ENCODE measurements at regions not wholly inside any gene's neighbourhood (a gene's known extent, or its start where the extent isn't known, plus 50 kb on each side); places are given as distances from the start of the nearest gene placed in this dataset.

GRCh38 chr2:14551069-14551468 is 81.4 kb upstream of the LRATD1 start:
- no peak overlapping the region for H3K4me3 ChIP-seq (ENCODE audit: low read depth in 1 of 2, low read length in 2 of 2)
- no peaks in the 10 kb centered on the region for H3K36me3 ChIP-seq (ENCODE audit: control insufficient read depth in 1 of 2, insufficient read depth in 2 of 2, low read length in 2 of 2)
- H3K4me1 ChIP-seq (ENCODE audit: control insufficient read depth in 1 of 2, insufficient read depth in 2 of 2, low read length in 2 of 2), result no peaks in the 10 kb centered on the region
- no peak overlapping the region for H3K27ac ChIP-seq (ENCODE audit: low read length)
- H3K27me3 ChIP-seq (ENCODE audit: low read depth, low read length), result no peaks in the 10 kb centered on the region
- H3K9me3 ChIP-seq (ENCODE audit: control insufficient read depth in 1 of 2, low read length in 2 of 2), result no peaks in the 10 kb centered on the region

GRCh38 chr2:14552286-14552685 is 80.2 kb upstream of the LRATD1 start:
- Histone ChIP-seq H3K36me3 (ENCODE audit: control insufficient read depth in 1 of 2, insufficient read depth in 2 of 2, low read length in 2 of 2) (no peaks in the 10 kb centered on the region), H3K9me3 (ENCODE audit: control insufficient read depth in 1 of 2, low read length in 2 of 2) (no peaks in the 10 kb centered on the region), H3K4me1 (ENCODE audit: control insufficient read depth in 1 of 2, insufficient read depth in 2 of 2, low read length in 2 of 2) (no peaks in the 10 kb centered on the region), H3K27me3 (ENCODE audit: low read depth, low read length) (no peaks in the 10 kb centered on the region), H3K4me3 (ENCODE audit: low read depth in 1 of 2, low read length in 2 of 2) (no peak overlapping the region), H3K27ac (ENCODE audit: low read length) (no peak overlapping the region)

- H3K27ac ChIP-seq (ENCODE audit: low read length), result no peak overlapping the region
- no peaks in the 10 kb centered on the region for H3K27me3 ChIP-seq (ENCODE audit: low read depth, low read length)
- H3K9me3 ChIP-seq (ENCODE audit: control insufficient read depth in 1 of 2, low read length in 2 of 2), result no peaks in the 10 kb centered on the region
- H3K36me3 ChIP-seq (ENCODE audit: control insufficient read depth in 1 of 2, insufficient read depth in 2 of 2, low read length in 2 of 2), result no peaks in the 10 kb centered on the region
- no peaks in the 10 kb centered on the region for H3K4me1 ChIP-seq (ENCODE audit: control insufficient read depth in 1 of 2, insufficient read depth in 2 of 2, low read length in 2 of 2)
- no peak overlapping the region for H3K4me3 ChIP-seq (ENCODE audit: low read depth in 1 of 2, low read length in 2 of 2)
These were observed 79.7 kb upstream of the LRATD1 start for GRCh38 chr2:14552818-14553217.

- Histone ChIP-seq H3K27ac (ENCODE audit: low read length) (no peak overlapping the region), H3K4me3 (ENCODE audit: low read depth in 1 of 2, low read length in 2 of 2) (no peak overlapping the region), H3K9me3 (ENCODE audit: control insufficient read depth in 1 of 2, low read length in 2 of 2) (no peaks in the 10 kb centered on the region), H3K36me3 (ENCODE audit: control insufficient read depth in 1 of 2, insufficient read depth in 2 of 2, low read length in 2 of 2) (no peaks in the 10 kb centered on the region), H3K27me3 (ENCODE audit: low read depth, low read length) (no peaks in the 10 kb centered on the region), H3K4me1 (ENCODE audit: control insufficient read depth in 1 of 2, insufficient read depth in 2 of 2, low read length in 2 of 2) (no peaks in the 10 kb centered on the region)
These were observed 77.5 kb upstream of the LRATD1 start for GRCh38 chr2:14554849-14555545.

- Histone ChIP-seq H3K27me3 (ENCODE audit: low read depth, low read length) (no peaks in the 10 kb centered on the region), H3K36me3 (ENCODE audit: control insufficient read depth in 1 of 2, insufficient read depth in 2 of 2, low read length in 2 of 2) (no peaks in the 10 kb centered on the region), H3K4me3 (ENCODE audit: low read depth in 1 of 2, low read length in 2 of 2) (no peak overlapping the region), H3K27ac (ENCODE audit: low read length) (no peak overlapping the region), H3K4me1 (ENCODE audit: control insufficient read depth in 1 of 2, insufficient read depth in 2 of 2, low read length in 2 of 2) (no peaks in the 10 kb centered on the region), H3K9me3 (ENCODE audit: control insufficient read depth in 1 of 2, low read length in 2 of 2) (no peaks in the 10 kb centered on the region)
These were observed 75.4 kb upstream of the LRATD1 start for GRCh38 chr2:14557111-14557510.

- no peaks in the 10 kb centered on the region for H3K36me3 ChIP-seq (ENCODE audit: control insufficient read depth in 1 of 2, insufficient read depth in 2 of 2, low read length in 2 of 2)
- H3K27ac ChIP-seq (ENCODE audit: low read length), result no peak overlapping the region
- no peaks in the 10 kb centered on the region for H3K9me3 ChIP-seq (ENCODE audit: control insufficient read depth in 1 of 2, low read length in 2 of 2)
- H3K4me1 ChIP-seq (ENCODE audit: control insufficient read depth in 1 of 2, insufficient read depth in 2 of 2, low read length in 2 of 2), result no peaks in the 10 kb centered on the region
- H3K4me3 ChIP-seq (ENCODE audit: low read depth in 1 of 2, low read length in 2 of 2), result no peak overlapping the region
- no peaks in the 10 kb centered on the region for H3K27me3 ChIP-seq (ENCODE audit: low read depth, low read length)
These were observed 74.6 kb upstream of the LRATD1 start for GRCh38 chr2:14557916-14558315.

GRCh38 chr2:14558335-14558919 is 74.1 kb upstream of the LRATD1 start:
- Histone ChIP-seq H3K36me3 (ENCODE audit: control insufficient read depth in 1 of 2, insufficient read depth in 2 of 2, low read length in 2 of 2) (no peaks in the 10 kb centered on the region), H3K9me3 (ENCODE audit: control insufficient read depth in 1 of 2, low read length in 2 of 2) (no peaks in the 10 kb centered on the region), H3K27ac (ENCODE audit: low read length) (no peak overlapping the region), H3K27me3 (ENCODE audit: low read depth, low read length) (no peaks in the 10 kb centered on the region), H3K4me1 (ENCODE audit: control insufficient read depth in 1 of 2, insufficient read depth in 2 of 2, low read length in 2 of 2) (no peaks in the 10 kb centered on the region), H3K4me3 (ENCODE audit: low read depth in 1 of 2, low read length in 2 of 2) (no peak overlapping the region)

- Histone ChIP-seq H3K4me1 (ENCODE audit: control insufficient read depth in 1 of 2, insufficient read depth in 2 of 2, low read length in 2 of 2) (no peaks in the 10 kb centered on the region), H3K27me3 (ENCODE audit: low read depth, low read length) (no peaks in the 10 kb centered on the region), H3K27ac (ENCODE audit: low read length) (no peak overlapping the region), H3K4me3 (ENCODE audit: low read depth in 1 of 2, low read length in 2 of 2) (no peak overlapping the region), H3K36me3 (ENCODE audit: control insufficient read depth in 1 of 2, insufficient read depth in 2 of 2, low read length in 2 of 2) (no peaks in the 10 kb centered on the region), H3K9me3 (ENCODE audit: control insufficient read depth in 1 of 2, low read length in 2 of 2) (no peaks in the 10 kb centered on the region)
These were observed 71.8 kb upstream of the LRATD1 start for GRCh38 chr2:14560716-14561115.

GRCh38 chr2:14563324-14563723 is 69.2 kb upstream of the LRATD1 start:
- Histone ChIP-seq H3K27me3 (ENCODE audit: low read depth, low read length) (no peaks in the 10 kb centered on the region), H3K27ac (ENCODE audit: low read length) (no peak overlapping the region), H3K9me3 (ENCODE audit: control insufficient read depth in 1 of 2, low read length in 2 of 2) (no peaks in the 10 kb centered on the region), H3K36me3 (ENCODE audit: control insufficient read depth in 1 of 2, insufficient read depth in 2 of 2, low read length in 2 of 2) (no peaks in the 10 kb centered on the region), H3K4me1 (ENCODE audit: control insufficient read depth in 1 of 2, insufficient read depth in 2 of 2, low read length in 2 of 2) (no peaks in the 10 kb centered on the region), H3K4me3 (ENCODE audit: low read depth in 1 of 2, low read length in 2 of 2) (no peak overlapping the region)

- H3K27me3 ChIP-seq (ENCODE audit: low read depth, low read length), result no peaks in the 10 kb centered on the region
- H3K9me3 ChIP-seq (ENCODE audit: control insufficient read depth in 1 of 2, low read length in 2 of 2), result no peaks in the 10 kb centered on the region
- no peak overlapping the region for H3K4me3 ChIP-seq (ENCODE audit: low read depth in 1 of 2, low read length in 2 of 2)
- no peaks in the 10 kb centered on the region for H3K4me1 ChIP-seq (ENCODE audit: control insufficient read depth in 1 of 2, insufficient read depth in 2 of 2, low read length in 2 of 2)
- no peak overlapping the region for H3K27ac ChIP-seq (ENCODE audit: low read length)
- H3K36me3 ChIP-seq (ENCODE audit: control insufficient read depth in 1 of 2, insufficient read depth in 2 of 2, low read length in 2 of 2), result no peaks in the 10 kb centered on the region
These were observed 66.9 kb upstream of the LRATD1 start for GRCh38 chr2:14565666-14566065.

GRCh38 chr2:14567561-14567960 is 65.0 kb upstream of the LRATD1 start:
- no peaks in the 10 kb centered on the region for H3K27me3 ChIP-seq (ENCODE audit: low read depth, low read length)
- H3K36me3 ChIP-seq (ENCODE audit: control insufficient read depth in 1 of 2, insufficient read depth in 2 of 2, low read length in 2 of 2), result no peaks in the 10 kb centered on the region
- no peak overlapping the region for H3K27ac ChIP-seq (ENCODE audit: low read length)
- no peak overlapping the region for H3K4me3 ChIP-seq (ENCODE audit: low read depth in 1 of 2, low read length in 2 of 2)
- H3K4me1 ChIP-seq (ENCODE audit: control insufficient read depth in 1 of 2, insufficient read depth in 2 of 2, low read length in 2 of 2), result no peaks in the 10 kb centered on the region
- no peaks in the 10 kb centered on the region for H3K9me3 ChIP-seq (ENCODE audit: control insufficient read depth in 1 of 2, low read length in 2 of 2)

- H3K27me3 ChIP-seq (ENCODE audit: low read depth, low read length), result no peaks in the 10 kb centered on the region
- no peak overlapping the region for H3K27ac ChIP-seq (ENCODE audit: low read length)
- H3K9me3 ChIP-seq (ENCODE audit: control insufficient read depth in 1 of 2, low read length in 2 of 2), result no peaks in the 10 kb centered on the region
- no peak overlapping the region for H3K4me3 ChIP-seq (ENCODE audit: low read depth in 1 of 2, low read length in 2 of 2)
- H3K4me1 ChIP-seq (ENCODE audit: control insufficient read depth in 1 of 2, insufficient read depth in 2 of 2, low read length in 2 of 2), result no peaks in the 10 kb centered on the region
- H3K36me3 ChIP-seq (ENCODE audit: control insufficient read depth in 1 of 2, insufficient read depth in 2 of 2, low read length in 2 of 2), result no peaks in the 10 kb centered on the region
These were observed 63.2 kb upstream of the LRATD1 start for GRCh38 chr2:14569294-14569693.

All from muscle layer of duodenum (tissue), 2 donors.